ENCODE measurements at regions not wholly inside any gene's neighbourhood (a gene's known extent, or its start where the extent isn't known, plus 50 kb on each side); places are given as distances from the start of the nearest gene placed in this dataset.

- Histone ChIP-seq H3K36me3 (no peaks in the 10 kb centered on the region), H3K4me3 (no peak overlapping the region), H3K9me3 (no peaks in the 10 kb centered on the region), H3K27me3 (no peaks in the 10 kb centered on the region), H3K27ac (no peak overlapping the region), H3K4me1 (no peaks in the 10 kb centered on the region)
- TF ChIP-seq CTCF (IDR thresholded peaks at IDR 0.05) = no peak
- DNase-seq (ENCODE audit: low spot score) = no peak
Measured at GRCh38 chr3:160069986-160070385, 81.4 kb downstream of the IL12A start.

GRCh38 chr3:160076519-160076918, 87.9 kb downstream of the IL12A start:
- no peak for TF ChIP-seq CTCF (IDR thresholded peaks at IDR 0.05)
- Histone ChIP-seq H3K27me3 (no peaks in the 10 kb centered on the region), H3K4me1 (no peaks in the 10 kb centered on the region), H3K27ac (no peak overlapping the region), H3K9me3 (no peaks in the 10 kb centered on the region), H3K4me3 (no peak overlapping the region), H3K36me3 (no peaks in the 10 kb centered on the region)
- DNase-seq (ENCODE audit: low spot score) = no peak

GRCh38 chr3:160078533-160078932, 89.9 kb downstream of the IL12A start:
- no peaks in the 10 kb centered on the region for H3K36me3 ChIP-seq
- H3K4me1 ChIP-seq = no peaks in the 10 kb centered on the region
- H3K4me3 ChIP-seq = no peak overlapping the region
- no peak for DNase-seq (ENCODE audit: low spot score)
- H3K9me3 ChIP-seq = no peaks in the 10 kb centered on the region
- H3K27me3 ChIP-seq = no peaks in the 10 kb centered on the region
- no peak for TF ChIP-seq CTCF (IDR thresholded peaks at IDR 0.05)
- no peak overlapping the region for H3K27ac ChIP-seq

DNA sequence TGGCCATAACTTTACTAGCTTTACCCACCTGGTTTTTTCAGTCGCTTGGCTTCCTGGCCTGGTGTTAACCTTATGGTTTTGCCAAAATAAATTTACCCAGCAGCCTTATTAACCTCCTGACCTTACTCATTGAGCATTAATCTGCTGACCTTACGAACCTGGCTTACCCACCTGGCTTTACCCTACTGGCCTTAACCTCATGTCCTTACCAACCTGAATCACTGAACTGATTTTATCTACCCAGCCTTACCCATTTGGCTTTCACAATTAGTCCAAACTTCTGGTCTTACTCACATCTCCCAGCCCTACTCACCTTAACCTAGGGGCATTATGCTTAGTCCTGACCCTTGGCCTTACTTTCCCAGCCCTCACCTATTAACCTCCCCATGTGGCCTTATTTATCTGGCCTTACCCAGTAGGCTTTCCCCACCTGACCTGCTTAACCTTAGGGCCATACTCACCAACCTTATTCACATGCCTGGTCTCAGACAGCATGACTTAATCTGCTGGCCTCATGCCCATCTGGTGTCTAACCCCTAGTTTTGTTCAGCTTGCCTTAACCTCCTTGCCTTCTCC, 93.4 kb downstream of the IL12A start:
- no peak overlapping the region for H3K27ac ChIP-seq
- H3K36me3 ChIP-seq = no peaks in the 10 kb centered on the region
- TF ChIP-seq CTCF (IDR thresholded peaks at IDR 0.05) = no peak
- H3K27me3 ChIP-seq = no peaks in the 10 kb centered on the region
- H3K9me3 ChIP-seq = no peaks in the 10 kb centered on the region
- no peak for DNase-seq (ENCODE audit: low spot score)
- H3K4me3 ChIP-seq = no peak overlapping the region
- H3K4me1 ChIP-seq = no peaks in the 10 kb centered on the region

- TF ChIP-seq CTCF (IDR thresholded peaks at IDR 0.05) = no peak
- Histone ChIP-seq H3K4me3 (no peak overlapping the region), H3K27me3 (no peaks in the 10 kb centered on the region), H3K4me1 (no peaks in the 10 kb centered on the region), H3K36me3 (no peaks in the 10 kb centered on the region), H3K9me3 (no peaks in the 10 kb centered on the region), H3K27ac (no peak overlapping the region)
- no peak for DNase-seq (ENCODE audit: low spot score)
Measured at GRCh38 chr3:160084998-160085397, 96.4 kb downstream of the IL12A start.

DNA sequence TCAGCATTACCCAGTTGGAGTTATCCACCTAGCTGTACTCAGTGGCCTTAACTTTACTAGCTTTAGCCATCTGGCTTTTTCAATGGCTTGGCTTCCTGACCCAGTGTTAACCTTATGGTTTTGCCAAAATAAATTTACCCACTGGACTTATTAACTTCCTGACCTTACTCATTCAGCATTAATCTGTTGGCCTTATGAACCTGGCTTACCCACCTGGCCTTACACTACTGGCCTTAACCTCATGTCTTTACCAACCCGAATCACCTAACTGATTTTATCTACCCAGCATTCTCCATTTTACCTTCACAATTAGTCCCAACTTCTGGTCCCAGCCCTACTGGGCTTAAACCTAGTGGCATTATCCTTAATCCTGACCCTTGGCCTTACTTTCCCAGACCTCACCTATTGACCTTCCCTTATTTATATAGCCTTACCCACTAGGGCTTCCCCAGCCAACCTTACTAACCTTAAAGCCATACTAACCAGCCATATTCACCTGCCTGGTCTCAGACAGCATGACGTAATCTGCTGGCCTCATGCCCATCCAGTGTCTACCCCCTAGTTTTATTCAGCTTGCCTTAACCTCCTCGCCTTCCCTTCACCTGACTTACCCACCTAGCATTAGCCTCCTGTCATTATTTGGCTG, 100.0 kb downstream of the IL12A start:
- no peak for TF ChIP-seq CTCF (IDR thresholded peaks at IDR 0.05)

More for the DNA sequence above, 100.0 kb downstream of the IL12A start:
- no peak for DNase-seq (ENCODE audit: low spot score)
- Histone ChIP-seq H3K36me3 (no peaks in the 10 kb centered on the region), H3K9me3 (no peaks in the 10 kb centered on the region), H3K4me3 (no peak overlapping the region), H3K27ac (no peak overlapping the region), H3K27me3 (no peaks in the 10 kb centered on the region), H3K4me1 (no peaks in the 10 kb centered on the region)
